ENCODE measurements at regions not wholly inside any gene's neighbourhood (a gene's known extent, or its start where the extent isn't known, plus 50 kb on each side); places are given as distances from the start of the nearest gene placed in this dataset.

DNA sequence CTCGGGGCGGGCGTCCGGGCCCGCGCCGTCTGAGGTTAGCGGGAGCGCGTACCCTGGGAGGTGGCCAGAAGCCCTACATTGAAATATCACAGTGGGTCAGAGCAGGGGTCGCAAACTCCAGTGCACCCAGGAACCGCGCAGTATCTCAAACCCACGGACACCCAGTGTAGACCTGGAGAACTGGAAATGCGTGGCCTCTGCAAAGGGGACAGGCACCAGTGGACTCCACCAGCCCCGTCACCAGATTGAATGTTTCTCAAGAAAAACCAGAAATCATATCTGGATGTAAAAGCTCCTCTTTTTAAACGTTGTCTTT is 117.6 kb upstream of the SMIM23 start:
- H3K4me3 ChIP-seq = no peak overlapping the region

GRCh38 chr5:171669571-171669970 is 116.0 kb upstream of the SMIM23 start:
- no peak overlapping the region for H3K4me3 ChIP-seq

More for the DNA sequence above, 117.6 kb upstream of the SMIM23 start:
- H3K27ac ChIP-seq = peak overlapping the region in 2 of 21 experiments; percentile 47 to 74

GRCh38 chr5:171672556-171672955 is 113.1 kb upstream of the SMIM23 start:
- no peak overlapping the region for H3K27ac ChIP-seq
- no peak overlapping the region for H3K4me3 ChIP-seq

More at GRCh38 chr5:171669571-171669970, 116.0 kb upstream of the SMIM23 start:
- no peak overlapping the region for H3K27ac ChIP-seq

- no peak overlapping the region for H3K4me3 ChIP-seq
- no peak overlapping the region for H3K27ac ChIP-seq
Measured at GRCh38 chr5:171673328-171673727, 112.3 kb upstream of the SMIM23 start.

- no peak overlapping the region for H3K4me3 ChIP-seq
- no peak overlapping the region for H3K27ac ChIP-seq
Measured at GRCh38 chr5:171673840-171674239, 111.8 kb upstream of the SMIM23 start.

GRCh38 chr5:171675511-171675910 is 110.1 kb upstream of the SMIM23 start:
- Histone ChIP-seq H3K4me3 (no peak overlapping the region), H3K27ac (no peak overlapping the region)

DNA sequence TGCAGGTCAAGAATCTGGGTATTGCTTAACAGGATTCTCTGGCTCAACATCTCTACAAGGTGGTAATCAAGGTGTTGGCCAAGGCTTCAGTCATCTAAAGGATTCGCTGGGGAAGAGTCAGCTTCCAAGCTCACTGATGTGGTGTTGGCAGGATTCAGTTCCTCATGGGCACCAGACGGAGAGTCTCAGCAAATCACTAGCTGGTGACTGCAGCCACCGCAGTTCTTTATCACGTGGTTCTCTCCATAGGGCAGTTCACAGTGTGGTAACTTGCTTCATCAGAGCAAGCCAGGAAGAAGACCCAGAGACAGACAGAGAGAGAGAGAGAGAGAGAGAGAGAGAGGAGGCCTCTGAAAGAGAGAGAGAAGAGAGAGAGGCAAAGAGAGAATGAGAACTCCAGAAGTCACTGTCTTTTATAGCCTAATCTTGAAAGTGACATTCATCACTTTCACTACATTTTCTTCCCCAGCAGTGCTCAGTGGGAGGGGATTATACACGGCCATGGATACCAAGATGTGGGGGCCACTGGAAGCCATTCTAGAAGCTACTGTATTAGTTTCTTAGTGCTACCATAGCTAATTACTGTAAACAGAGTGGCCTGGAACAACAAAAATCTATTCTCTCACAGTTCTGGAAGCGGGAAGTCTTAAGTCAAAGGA is 109.2 kb upstream of the SMIM23 start:
- Histone ChIP-seq H3K27ac (no peak overlapping the region), H3K4me3 (no peak overlapping the region)

DNA sequence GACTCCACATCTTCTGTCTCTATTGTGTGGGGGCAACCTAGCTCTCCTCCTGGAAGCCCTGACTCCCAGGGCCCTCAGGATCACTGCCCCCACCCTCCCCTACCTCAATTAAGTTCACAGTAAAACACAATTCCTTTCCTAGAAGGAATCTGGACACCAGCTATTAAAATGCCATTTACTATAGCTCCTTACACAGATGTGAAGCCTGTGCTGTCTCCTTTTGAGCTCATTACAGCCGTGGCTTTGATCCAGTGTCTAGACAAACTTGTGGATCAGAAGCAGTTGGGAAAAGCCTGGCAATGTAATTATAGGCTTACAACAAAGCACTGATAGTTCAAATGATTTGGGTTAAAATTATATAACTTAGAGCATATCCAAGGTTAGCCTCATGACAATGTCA is 107.0 kb upstream of the SMIM23 start:
- Histone ChIP-seq H3K4me3 (no peak overlapping the region), H3K27ac (no peak overlapping the region)

GRCh38 chr5:171680485-171680884 is 105.1 kb upstream of the SMIM23 start:
- Histone ChIP-seq H3K4me3 (no peak overlapping the region), H3K27ac (no peak overlapping the region)

- H3K27ac ChIP-seq = no peak overlapping the region
- H3K4me3 ChIP-seq = no peak overlapping the region
Measured at GRCh38 chr5:171681061-171681460, 104.6 kb upstream of the SMIM23 start.

GRCh38 chr5:171681677-171682076 is 103.9 kb upstream of the SMIM23 start:
- H3K27ac ChIP-seq = no peak overlapping the region
- H3K4me3 ChIP-seq = no peak overlapping the region

DNA sequence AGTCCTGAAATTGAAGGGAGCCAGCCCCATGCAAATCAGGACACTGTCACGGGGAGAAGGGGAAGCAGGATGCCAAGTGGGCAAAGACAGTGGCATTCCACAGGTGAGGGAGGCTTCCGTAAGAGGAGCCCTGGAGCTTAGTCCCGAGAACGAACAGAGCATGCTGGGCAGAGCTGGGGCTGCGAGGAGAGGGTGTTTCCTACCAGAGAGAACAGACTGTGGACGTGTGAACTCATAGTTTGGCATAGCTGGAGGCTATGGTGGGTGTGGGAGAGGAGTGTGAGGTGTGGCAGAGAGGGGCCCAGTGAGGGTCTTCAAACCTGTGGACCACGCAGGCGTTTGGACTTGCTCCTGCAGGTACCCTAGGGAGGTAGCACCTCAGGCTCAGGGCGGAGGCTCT is 102.8 kb upstream of the SMIM23 start:
- Histone ChIP-seq H3K27ac (no peak overlapping the region), H3K4me3 (no peak overlapping the region)

- no peak overlapping the region for H3K4me3 ChIP-seq
- H3K27ac ChIP-seq = no peak overlapping the region
Measured at GRCh38 chr5:171684169-171684568, 101.4 kb upstream of the SMIM23 start.

GRCh38 chr5:171688696-171689495 is 96.7 kb upstream of the SMIM23 start:
- no peak overlapping the region for H3K27ac ChIP-seq
- no peak overlapping the region for H3K4me3 ChIP-seq

GRCh38 chr5:171689853-171690417 is 95.7 kb upstream of the SMIM23 start:
- Histone ChIP-seq H3K27ac (no peak overlapping the region), H3K4me3 (no peak overlapping the region)

GRCh38 chr5:171692107-171692506 is 93.5 kb upstream of the SMIM23 start:
- H3K27ac ChIP-seq = no peak overlapping the region
- H3K4me3 ChIP-seq = no peak overlapping the region

- Histone ChIP-seq H3K27ac (no peak overlapping the region), H3K4me3 (no peak overlapping the region)
Measured at GRCh38 chr5:171692936-171693335, 92.7 kb upstream of the SMIM23 start.

- H3K4me3 ChIP-seq = no peak overlapping the region
Measured at GRCh38 chr5:171693412-171693811, 92.2 kb upstream of the SMIM23 start.

DNA sequence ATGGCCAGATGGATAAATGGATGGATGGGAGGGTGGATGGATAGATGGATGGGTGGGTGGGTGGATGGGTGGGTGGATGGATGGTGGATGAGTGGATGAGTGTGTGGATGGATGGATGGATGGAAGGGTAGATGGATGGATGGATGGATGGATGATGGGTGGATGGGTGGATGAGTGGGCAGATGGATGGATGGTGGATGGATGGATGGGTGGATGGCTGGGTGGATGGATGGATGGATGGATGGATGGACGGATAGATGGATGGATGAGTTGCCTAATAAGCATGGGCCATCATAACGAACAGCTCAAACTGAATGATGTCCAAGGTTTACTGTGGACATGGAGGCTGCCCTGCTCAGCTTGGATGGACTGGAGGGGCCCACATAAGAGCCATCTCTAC is 89.8 kb upstream of the SMIM23 start:
- no peak overlapping the region for H3K4me3 ChIP-seq
- H3K27ac ChIP-seq = no peak overlapping the region

More at GRCh38 chr5:171693412-171693811, 92.2 kb upstream of the SMIM23 start:
- H3K27ac ChIP-seq = no peak overlapping the region

GRCh38 chr5:171697221-171698102 is 88.2 kb upstream of the SMIM23 start:
- no peak overlapping the region for H3K27ac ChIP-seq
- H3K4me3 ChIP-seq = no peak overlapping the region
